ENCODE measurements at regions not wholly inside any gene's neighbourhood (a gene's known extent, or its start where the extent isn't known, plus 50 kb on each side); places are given as distances from the start of the nearest gene placed in this dataset.

GRCh38 chr3:17967953-17968607, 225.6 kb upstream of the TBC1D5 start:
- TF ChIP-seq, protein P1, sequence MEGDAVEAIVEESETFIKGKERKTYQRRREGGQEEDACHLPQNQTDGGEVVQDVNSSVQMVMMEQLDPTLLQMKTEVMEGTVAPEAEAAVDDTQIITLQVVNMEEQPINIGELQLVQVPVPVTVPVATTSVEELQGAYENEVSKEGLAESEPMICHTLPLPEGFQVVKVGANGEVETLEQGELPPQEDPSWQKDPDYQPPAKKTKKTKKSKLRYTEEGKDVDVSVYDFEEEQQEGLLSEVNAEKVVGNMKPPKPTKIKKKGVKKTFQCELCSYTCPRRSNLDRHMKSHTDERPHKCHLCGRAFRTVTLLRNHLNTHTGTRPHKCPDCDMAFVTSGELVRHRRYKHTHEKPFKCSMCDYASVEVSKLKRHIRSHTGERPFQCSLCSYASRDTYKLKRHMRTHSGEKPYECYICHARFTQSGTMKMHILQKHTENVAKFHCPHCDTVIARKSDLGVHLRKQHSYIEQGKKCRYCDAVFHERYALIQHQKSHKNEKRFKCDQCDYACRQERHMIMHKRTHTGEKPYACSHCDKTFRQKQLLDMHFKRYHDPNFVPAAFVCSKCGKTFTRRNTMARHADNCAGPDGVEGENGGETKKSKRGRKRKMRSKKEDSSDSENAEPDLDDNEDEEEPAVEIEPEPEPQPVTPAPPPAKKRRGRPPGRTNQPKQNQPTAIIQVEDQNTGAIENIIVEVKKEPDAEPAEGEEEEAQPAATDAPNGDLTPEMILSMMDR (IDR thresholded peaks at IDR 0.05; ENCODE audit: insufficient read depth, low read length, poor library complexity, severe bottlenecking), result no peak
- TF ChIP-seq EZH2phosphoT487 (conservative IDR thresholded peaks at IDR 0.05; ENCODE audit: low read length), result no peak

All from SU-DHL-6 (cell line).